ENCODE measurements at regions not wholly inside any gene's neighbourhood (a gene's known extent, or its start where the extent isn't known, plus 50 kb on each side); places are given as distances from the start of the nearest gene placed in this dataset.

GRCh38 chr3:56998076-56998529, 62.4 kb upstream of the SPATA12 start:
- H3K36me3 ChIP-seq (ENCODE audit: control insufficient read depth in 3 of 3, insufficient read depth in 3 of 3, low read length in 3 of 3), result no peaks in the 10 kb centered on the region
- H3K4me1 ChIP-seq (ENCODE audit: control insufficient read depth in 3 of 3, insufficient read depth in 3 of 3, low read length in 3 of 3), result peaks cover 8 to 15% (median 11%) of the 10 kb centered on the region in 3 donors
- H3K9ac ChIP-seq (ENCODE audit: low read depth in 1 of 3, low read length in 3 of 3), result no peak overlapping the region
- peak overlapping the region; percentile 56 for H3K27ac ChIP-seq (ENCODE audit: low read depth, low read length)
- H3K4me3 ChIP-seq (ENCODE audit: low read length in 3 of 3), result no peak overlapping the region
- H3K27me3 ChIP-seq (ENCODE audit: control insufficient read depth in 3 of 3, insufficient read depth in 3 of 3, low read length in 3 of 3), result no peaks in the 10 kb centered on the region
- no peaks in the 10 kb centered on the region for H3K9me3 ChIP-seq (ENCODE audit: control insufficient read depth in 3 of 3, low read length in 3 of 3)

- no peak overlapping the region for H3K4me3 ChIP-seq (ENCODE audit: low read length in 3 of 3)
- peak overlapping the region; percentile 56 for H3K27ac ChIP-seq (ENCODE audit: low read depth, low read length)
- H3K9ac ChIP-seq (ENCODE audit: low read depth in 1 of 3, low read length in 3 of 3), result no peak overlapping the region
- no peaks in the 10 kb centered on the region for H3K27me3 ChIP-seq (ENCODE audit: control insufficient read depth in 3 of 3, insufficient read depth in 3 of 3, low read length in 3 of 3)
- H3K36me3 ChIP-seq (ENCODE audit: control insufficient read depth in 3 of 3, insufficient read depth in 3 of 3, low read length in 3 of 3), result no peaks in the 10 kb centered on the region
- peaks cover 8 to 15% (median 11%) of the 10 kb centered on the region in 3 donors for H3K4me1 ChIP-seq (ENCODE audit: control insufficient read depth in 3 of 3, insufficient read depth in 3 of 3, low read length in 3 of 3)
- H3K9me3 ChIP-seq (ENCODE audit: control insufficient read depth in 3 of 3, low read length in 3 of 3), result no peaks in the 10 kb centered on the region
Observed at GRCh38 chr3:56997675-56998074, 62.8 kb upstream of the SPATA12 start.

- no peak overlapping the region for H3K4me3 ChIP-seq (ENCODE audit: low read length in 3 of 3)
- peak overlapping the region; percentile 56 for H3K27ac ChIP-seq (ENCODE audit: low read depth, low read length)
- H3K27me3 ChIP-seq (ENCODE audit: control insufficient read depth in 3 of 3, insufficient read depth in 3 of 3, low read length in 3 of 3), result no peaks in the 10 kb centered on the region
- no peaks in the 10 kb centered on the region for H3K36me3 ChIP-seq (ENCODE audit: control insufficient read depth in 3 of 3, insufficient read depth in 3 of 3, low read length in 3 of 3)
- H3K9ac ChIP-seq (ENCODE audit: low read depth in 1 of 3, low read length in 3 of 3), result no peak overlapping the region
- peaks cover 8 to 15% (median 11%) of the 10 kb centered on the region in 3 donors for H3K4me1 ChIP-seq (ENCODE audit: control insufficient read depth in 3 of 3, insufficient read depth in 3 of 3, low read length in 3 of 3)
- H3K9me3 ChIP-seq (ENCODE audit: control insufficient read depth in 3 of 3, low read length in 3 of 3), result no peaks in the 10 kb centered on the region
Observed at GRCh38 chr3:56997041-56997440, 63.4 kb upstream of the SPATA12 start.

- H3K27ac ChIP-seq (ENCODE audit: low read depth, low read length), result no peak overlapping the region
- peaks cover 8 to 16% (median 11%) of the 10 kb centered on the region in 3 donors for H3K4me1 ChIP-seq (ENCODE audit: control insufficient read depth in 3 of 3, insufficient read depth in 3 of 3, low read length in 3 of 3)
- H3K4me3 ChIP-seq (ENCODE audit: low read length in 3 of 3), result no peak overlapping the region
- peaks cover 0 to 7% (median 0%) of the 10 kb centered on the region in 3 donors for H3K27me3 ChIP-seq (ENCODE audit: control insufficient read depth in 3 of 3, insufficient read depth in 3 of 3, low read length in 3 of 3)
- no peak overlapping the region for H3K9ac ChIP-seq (ENCODE audit: low read depth in 1 of 3, low read length in 3 of 3)
- H3K36me3 ChIP-seq (ENCODE audit: control insufficient read depth in 3 of 3, insufficient read depth in 3 of 3, low read length in 3 of 3), result no peaks in the 10 kb centered on the region
- no peaks in the 10 kb centered on the region for H3K9me3 ChIP-seq (ENCODE audit: control insufficient read depth in 3 of 3, low read length in 3 of 3)
Observed at GRCh38 chr3:56994391-56994790, 66.1 kb upstream of the SPATA12 start.

GRCh38 chr3:56990641-56991015, 69.8 kb upstream of the SPATA12 start:
- H3K36me3 ChIP-seq (ENCODE audit: control insufficient read depth in 3 of 3, insufficient read depth in 3 of 3, low read length in 3 of 3), result no peaks in the 10 kb centered on the region
- peaks cover 6 to 13% (median 7%) of the 10 kb centered on the region in 3 donors for H3K4me1 ChIP-seq (ENCODE audit: control insufficient read depth in 3 of 3, insufficient read depth in 3 of 3, low read length in 3 of 3)
- H3K9ac ChIP-seq (ENCODE audit: low read depth in 1 of 3, low read length in 3 of 3), result no peak overlapping the region
- H3K4me3 ChIP-seq (ENCODE audit: low read length in 3 of 3), result no peak overlapping the region
- peaks cover 0 to 7% (median 0%) of the 10 kb centered on the region in 3 donors for H3K27me3 ChIP-seq (ENCODE audit: control insufficient read depth in 3 of 3, insufficient read depth in 3 of 3, low read length in 3 of 3)
- no peak overlapping the region for H3K27ac ChIP-seq (ENCODE audit: low read depth, low read length)
- H3K9me3 ChIP-seq (ENCODE audit: control insufficient read depth in 3 of 3, low read length in 3 of 3), result no peaks in the 10 kb centered on the region

GRCh38 chr3:56989977-56990640, 70.4 kb upstream of the SPATA12 start:
- no peak overlapping the region for H3K27ac ChIP-seq (ENCODE audit: low read depth, low read length)
- H3K9ac ChIP-seq (ENCODE audit: low read depth in 1 of 3, low read length in 3 of 3), result no peak overlapping the region
- H3K36me3 ChIP-seq (ENCODE audit: control insufficient read depth in 3 of 3, insufficient read depth in 3 of 3, low read length in 3 of 3), result no peaks in the 10 kb centered on the region
- H3K4me1 ChIP-seq (ENCODE audit: control insufficient read depth in 3 of 3, insufficient read depth in 3 of 3, low read length in 3 of 3), result peaks cover 6 to 12% (median 11%) of the 10 kb centered on the region in 3 donors
- peaks cover 0 to 7% (median 0%) of the 10 kb centered on the region in 3 donors for H3K27me3 ChIP-seq (ENCODE audit: control insufficient read depth in 3 of 3, insufficient read depth in 3 of 3, low read length in 3 of 3)
- H3K9me3 ChIP-seq (ENCODE audit: control insufficient read depth in 3 of 3, low read length in 3 of 3), result no peaks in the 10 kb centered on the region
- H3K4me3 ChIP-seq (ENCODE audit: low read length in 3 of 3), result no peak overlapping the region

GRCh38 chr3:56989169-56989976, 71.1 kb upstream of the SPATA12 start:
- peaks cover 6 to 12% (median 11%) of the 10 kb centered on the region in 3 donors for H3K4me1 ChIP-seq (ENCODE audit: control insufficient read depth in 3 of 3, insufficient read depth in 3 of 3, low read length in 3 of 3)
- H3K9ac ChIP-seq (ENCODE audit: low read depth in 1 of 3, low read length in 3 of 3), result peak overlapping the region in 1 of 3 donors; percentile 33
- peaks cover 0 to 7% (median 0%) of the 10 kb centered on the region in 3 donors for H3K27me3 ChIP-seq (ENCODE audit: control insufficient read depth in 3 of 3, insufficient read depth in 3 of 3, low read length in 3 of 3)
- no peaks in the 10 kb centered on the region for H3K9me3 ChIP-seq (ENCODE audit: control insufficient read depth in 3 of 3, low read length in 3 of 3)
- H3K27ac ChIP-seq (ENCODE audit: low read depth, low read length), result no peak overlapping the region
- no peak overlapping the region for H3K4me3 ChIP-seq (ENCODE audit: low read length in 3 of 3)
- no peaks in the 10 kb centered on the region for H3K36me3 ChIP-seq (ENCODE audit: control insufficient read depth in 3 of 3, insufficient read depth in 3 of 3, low read length in 3 of 3)

GRCh38 chr3:56988458-56989168, 71.9 kb upstream of the SPATA12 start:
- Histone ChIP-seq H3K9ac (ENCODE audit: low read depth in 1 of 3, low read length in 3 of 3) (peak overlapping the region in 1 of 3 donors; percentile 33), H3K36me3 (ENCODE audit: control insufficient read depth in 3 of 3, insufficient read depth in 3 of 3, low read length in 3 of 3) (no peaks in the 10 kb centered on the region), H3K27ac (ENCODE audit: low read depth, low read length) (no peak overlapping the region), H3K27me3 (ENCODE audit: control insufficient read depth in 3 of 3, insufficient read depth in 3 of 3, low read length in 3 of 3) (peaks cover 0 to 7% (median 0%) of the 10 kb centered on the region in 3 donors), H3K9me3 (ENCODE audit: control insufficient read depth in 3 of 3, low read length in 3 of 3) (no peaks in the 10 kb centered on the region), H3K4me1 (ENCODE audit: control insufficient read depth in 3 of 3, insufficient read depth in 3 of 3, low read length in 3 of 3) (peaks cover 9 to 12% (median 11%) of the 10 kb centered on the region in 3 donors), H3K4me3 (ENCODE audit: low read length in 3 of 3) (no peak overlapping the region)

- H3K27ac ChIP-seq (ENCODE audit: low read depth, low read length), result no peak overlapping the region
- no peak overlapping the region for H3K4me3 ChIP-seq (ENCODE audit: low read length in 3 of 3)
- no peaks in the 10 kb centered on the region for H3K36me3 ChIP-seq (ENCODE audit: control insufficient read depth in 3 of 3, insufficient read depth in 3 of 3, low read length in 3 of 3)
- H3K4me1 ChIP-seq (ENCODE audit: control insufficient read depth in 3 of 3, insufficient read depth in 3 of 3, low read length in 3 of 3), result peaks cover 9 to 12% (median 11%) of the 10 kb centered on the region in 3 donors
- H3K9me3 ChIP-seq (ENCODE audit: control insufficient read depth in 3 of 3, low read length in 3 of 3), result no peaks in the 10 kb centered on the region
- H3K9ac ChIP-seq (ENCODE audit: low read depth in 1 of 3, low read length in 3 of 3), result no peak overlapping the region
- peaks cover 0 to 7% (median 0%) of the 10 kb centered on the region in 3 donors for H3K27me3 ChIP-seq (ENCODE audit: control insufficient read depth in 3 of 3, insufficient read depth in 3 of 3, low read length in 3 of 3)
Observed at GRCh38 chr3:56987238-56987895, 73.1 kb upstream of the SPATA12 start.

Data from skeletal muscle tissue (tissue), 3 donors.